ENCODE measurements at regions not wholly inside any gene's neighbourhood (a gene's known extent, or its start where the extent isn't known, plus 50 kb on each side); places are given as distances from the start of the nearest gene placed in this dataset.

- no peak overlapping the region for H2BK120ac ChIP-seq (ENCODE audit: low read depth, low read length)
- no peak overlapping the region for H4K5ac ChIP-seq (ENCODE audit: low read length)
- H3K4me3 ChIP-seq (ENCODE audit: low read length) = no peak overlapping the region
- H4K8ac ChIP-seq (ENCODE audit: low read depth, low read length) = no peak overlapping the region
- no peaks in the 10 kb centered on the region for H3K27me3 ChIP-seq (ENCODE audit: insufficient read depth, low read length, poor library complexity)
- DNase-seq = no peak
- no peak overlapping the region for H3K9ac ChIP-seq (ENCODE audit: low read length)
- no CpG with 5 or more reads among the region's 13 CpGs for WGBS (ENCODE audit: extremely low coverage, insufficient coverage, low lambda C conversion rate)
- no peak overlapping the region for H3K4ac ChIP-seq (ENCODE audit: low read depth, low read length)
- no peak overlapping the region for H3K18ac ChIP-seq (ENCODE audit: low read length)
- no peak overlapping the region for H2AK5ac ChIP-seq (ENCODE audit: low read length)
- no peak overlapping the region for H3K4me2 ChIP-seq (ENCODE audit: low read length)
- H3K56ac ChIP-seq (ENCODE audit: low read length) = no peak overlapping the region
- H3K4me1 ChIP-seq (ENCODE audit: control insufficient read depth, low read depth, low read length) = no peaks in the 10 kb centered on the region
- H2BK5ac ChIP-seq (ENCODE audit: low read length) = no peak overlapping the region
- H3K79me2 ChIP-seq (ENCODE audit: control insufficient read depth, insufficient read depth, low read length) = no peaks in the 10 kb centered on the region
- no peak overlapping the region for H3K27ac ChIP-seq (ENCODE audit: low read depth, low read length)
- no peak overlapping the region for H2BK15ac ChIP-seq (replicated peaks; ENCODE audit: low read depth)
- no peaks in the 10 kb centered on the region for H3K36me3 ChIP-seq (ENCODE audit: control insufficient read depth, insufficient read depth, low read length)
- no peaks in the 10 kb centered on the region for H3K79me1 ChIP-seq (ENCODE audit: low read length)
- H3K23ac ChIP-seq (ENCODE audit: low read length) = no peak overlapping the region
Observed at GRCh38 chr1:58922302-58923089, 138.6 kb upstream of the JUN start.

- H3K18ac ChIP-seq (ENCODE audit: low read length) = no peak overlapping the region
- H3K23ac ChIP-seq (ENCODE audit: low read length) = no peak overlapping the region
- no peak overlapping the region for H3K4me3 ChIP-seq (ENCODE audit: low read length)
- H3K36me3 ChIP-seq (ENCODE audit: control insufficient read depth, insufficient read depth, low read length) = no peaks in the 10 kb centered on the region
- no peak for DNase-seq
- H3K79me2 ChIP-seq (ENCODE audit: control insufficient read depth, insufficient read depth, low read length) = no peaks in the 10 kb centered on the region
- H2BK5ac ChIP-seq (ENCODE audit: low read length) = no peak overlapping the region
- no peak overlapping the region for H4K8ac ChIP-seq (ENCODE audit: low read depth, low read length)
- no peaks in the 10 kb centered on the region for H3K79me1 ChIP-seq (ENCODE audit: low read length)
- H3K56ac ChIP-seq (ENCODE audit: low read length) = no peak overlapping the region
- no peak overlapping the region for H3K9ac ChIP-seq (ENCODE audit: low read length)
- no peak overlapping the region for H4K5ac ChIP-seq (ENCODE audit: low read length)
- H2AK5ac ChIP-seq (ENCODE audit: low read length) = no peak overlapping the region
- H3K27me3 ChIP-seq (ENCODE audit: insufficient read depth, low read length, poor library complexity) = no peaks in the 10 kb centered on the region
- H3K4ac ChIP-seq (ENCODE audit: low read depth, low read length) = no peak overlapping the region
- H3K4me1 ChIP-seq (ENCODE audit: control insufficient read depth, low read depth, low read length) = no peaks in the 10 kb centered on the region
- H2BK120ac ChIP-seq (ENCODE audit: low read depth, low read length) = no peak overlapping the region
- no peak overlapping the region for H3K4me2 ChIP-seq (ENCODE audit: low read length)
- H2BK15ac ChIP-seq (replicated peaks; ENCODE audit: low read depth) = no peak overlapping the region
- no CpG with 5 or more reads among the region's 3 CpGs for WGBS (ENCODE audit: extremely low coverage, insufficient coverage, low lambda C conversion rate)
- no peak overlapping the region for H3K27ac ChIP-seq (ENCODE audit: low read depth, low read length)
Observed at GRCh38 chr1:58923090-58923470, 139.2 kb upstream of the JUN start.

GRCh38 chr1:58924016-58924565, 140.2 kb upstream of the JUN start:
- H3K18ac ChIP-seq (ENCODE audit: low read length) = no peak overlapping the region
- no peak overlapping the region for H2AK5ac ChIP-seq (ENCODE audit: low read length)
- H3K79me2 ChIP-seq (ENCODE audit: control insufficient read depth, insufficient read depth, low read length) = no peaks in the 10 kb centered on the region
- H3K56ac ChIP-seq (ENCODE audit: low read length) = no peak overlapping the region
- no peak overlapping the region for H3K23ac ChIP-seq (ENCODE audit: low read length)
- H4K5ac ChIP-seq (ENCODE audit: low read length) = no peak overlapping the region
- no peak overlapping the region for H3K4me3 ChIP-seq (ENCODE audit: low read length)
- no peaks in the 10 kb centered on the region for H3K36me3 ChIP-seq (ENCODE audit: control insufficient read depth, insufficient read depth, low read length)
- no peaks in the 10 kb centered on the region for H3K27me3 ChIP-seq (ENCODE audit: insufficient read depth, low read length, poor library complexity)
- no peaks in the 10 kb centered on the region for H3K4me1 ChIP-seq (ENCODE audit: control insufficient read depth, low read depth, low read length)
- H3K9ac ChIP-seq (ENCODE audit: low read length) = no peak overlapping the region
- no peak overlapping the region for H3K27ac ChIP-seq (ENCODE audit: low read depth, low read length)
- no peak overlapping the region for H3K4ac ChIP-seq (ENCODE audit: low read depth, low read length)
- no peak overlapping the region for H2BK5ac ChIP-seq (ENCODE audit: low read length)
- no peak overlapping the region for H3K4me2 ChIP-seq (ENCODE audit: low read length)
- H2BK120ac ChIP-seq (ENCODE audit: low read depth, low read length) = no peak overlapping the region
- H2BK15ac ChIP-seq (replicated peaks; ENCODE audit: low read depth) = no peak overlapping the region
- DNase-seq = no peak
- H3K79me1 ChIP-seq (ENCODE audit: low read length) = no peaks in the 10 kb centered on the region
- no peak overlapping the region for H4K8ac ChIP-seq (ENCODE audit: low read depth, low read length)

GRCh38 chr1:58924821-58925220, 141.0 kb upstream of the JUN start:
- Histone ChIP-seq H2BK15ac (replicated peaks; ENCODE audit: low read depth) (no peak overlapping the region), H3K79me1 (ENCODE audit: low read length) (no peaks in the 10 kb centered on the region), H3K27ac (ENCODE audit: low read depth, low read length) (no peak overlapping the region), H3K4ac (ENCODE audit: low read depth, low read length) (no peak overlapping the region), H3K4me1 (ENCODE audit: control insufficient read depth, low read depth, low read length) (no peaks in the 10 kb centered on the region), H4K8ac (ENCODE audit: low read depth, low read length) (no peak overlapping the region), H3K79me2 (ENCODE audit: control insufficient read depth, insufficient read depth, low read length) (no peaks in the 10 kb centered on the region), H2BK120ac (ENCODE audit: low read depth, low read length) (no peak overlapping the region), H2AK5ac (ENCODE audit: low read length) (no peak overlapping the region), H4K5ac (ENCODE audit: low read length) (no peak overlapping the region), H2BK5ac (ENCODE audit: low read length) (no peak overlapping the region), H3K4me2 (ENCODE audit: low read length) (no peak overlapping the region), H3K18ac (ENCODE audit: low read length) (no peak overlapping the region), H3K56ac (ENCODE audit: low read length) (no peak overlapping the region), H3K4me3 (ENCODE audit: low read length) (no peak overlapping the region), H3K27me3 (ENCODE audit: insufficient read depth, low read length, poor library complexity) (no peaks in the 10 kb centered on the region), H3K9ac (ENCODE audit: low read length) (no peak overlapping the region), H3K36me3 (ENCODE audit: control insufficient read depth, insufficient read depth, low read length) (no peaks in the 10 kb centered on the region), H3K23ac (ENCODE audit: low read length) (no peak overlapping the region)
- no peak for DNase-seq
- no CpG with 5 or more reads among the region's 4 CpGs for WGBS (ENCODE audit: extremely low coverage, insufficient coverage, low lambda C conversion rate)

- no peaks in the 10 kb centered on the region for H3K79me1 ChIP-seq (ENCODE audit: low read length)
- no peak overlapping the region for H4K8ac ChIP-seq (ENCODE audit: low read depth, low read length)
Observed at GRCh38 chr1:58925247-58925646, 141.4 kb upstream of the JUN start.

GRCh38 chr1:58926152-58926551, 142.3 kb upstream of the JUN start:
- Histone ChIP-seq H3K4ac (ENCODE audit: low read depth, low read length) (no peak overlapping the region), H3K18ac (ENCODE audit: low read length) (no peak overlapping the region), H3K4me2 (ENCODE audit: low read length) (no peak overlapping the region), H3K36me3 (ENCODE audit: control insufficient read depth, insufficient read depth, low read length) (no peaks in the 10 kb centered on the region), H3K27me3 (ENCODE audit: insufficient read depth, low read length, poor library complexity) (no peaks in the 10 kb centered on the region), H3K4me1 (ENCODE audit: control insufficient read depth, low read depth, low read length) (no peaks in the 10 kb centered on the region), H2BK120ac (ENCODE audit: low read depth, low read length) (no peak overlapping the region), H3K9ac (ENCODE audit: low read length) (no peak overlapping the region), H4K5ac (ENCODE audit: low read length) (no peak overlapping the region), H2BK15ac (replicated peaks; ENCODE audit: low read depth) (no peak overlapping the region), H3K79me2 (ENCODE audit: control insufficient read depth, insufficient read depth, low read length) (no peaks in the 10 kb centered on the region), H2AK5ac (ENCODE audit: low read length) (no peak overlapping the region), H4K8ac (ENCODE audit: low read depth, low read length) (no peak overlapping the region), H2BK5ac (ENCODE audit: low read length) (no peak overlapping the region), H3K56ac (ENCODE audit: low read length) (no peak overlapping the region), H3K79me1 (ENCODE audit: low read length) (no peaks in the 10 kb centered on the region), H3K27ac (ENCODE audit: low read depth, low read length) (no peak overlapping the region), H3K23ac (ENCODE audit: low read length) (no peak overlapping the region), H3K4me3 (ENCODE audit: low read length) (no peak overlapping the region)
- no CpG with 5 or more reads among the region's 1 CpG for WGBS (ENCODE audit: extremely low coverage, insufficient coverage, low lambda C conversion rate)
- no peak for DNase-seq

More at GRCh38 chr1:58925247-58925646, 141.4 kb upstream of the JUN start:
- no CpG with 5 or more reads among the region's 2 CpGs for WGBS (ENCODE audit: extremely low coverage, insufficient coverage, low lambda C conversion rate)
- H2BK120ac ChIP-seq (ENCODE audit: low read depth, low read length) = no peak overlapping the region
- no peak overlapping the region for H2AK5ac ChIP-seq (ENCODE audit: low read length)
- no peak overlapping the region for H2BK5ac ChIP-seq (ENCODE audit: low read length)
- H3K23ac ChIP-seq (ENCODE audit: low read length) = no peak overlapping the region
- H3K18ac ChIP-seq (ENCODE audit: low read length) = no peak overlapping the region
- no peak for DNase-seq
- H3K4ac ChIP-seq (ENCODE audit: low read depth, low read length) = no peak overlapping the region
- no peak overlapping the region for H3K27ac ChIP-seq (ENCODE audit: low read depth, low read length)
- H3K27me3 ChIP-seq (ENCODE audit: insufficient read depth, low read length, poor library complexity) = no peaks in the 10 kb centered on the region
- H4K5ac ChIP-seq (ENCODE audit: low read length) = no peak overlapping the region
- no peaks in the 10 kb centered on the region for H3K36me3 ChIP-seq (ENCODE audit: control insufficient read depth, insufficient read depth, low read length)
- no peak overlapping the region for H3K9ac ChIP-seq (ENCODE audit: low read length)
- no peaks in the 10 kb centered on the region for H3K79me2 ChIP-seq (ENCODE audit: control insufficient read depth, insufficient read depth, low read length)
- H3K4me1 ChIP-seq (ENCODE audit: control insufficient read depth, low read depth, low read length) = no peaks in the 10 kb centered on the region
- no peak overlapping the region for H3K4me3 ChIP-seq (ENCODE audit: low read length)
- H3K4me2 ChIP-seq (ENCODE audit: low read length) = no peak overlapping the region
- no peak overlapping the region for H3K56ac ChIP-seq (ENCODE audit: low read length)
- no peak overlapping the region for H2BK15ac ChIP-seq (replicated peaks; ENCODE audit: low read depth)

All from mesendoderm (in vitro differentiated cells).